GM21381 (cell line): ENCODE measurements at regions not wholly inside any gene's neighbourhood (a gene's known extent, or its start where the extent isn't known, plus 50 kb on each side); places are given as distances from the start of the nearest gene placed in this dataset.

ENCODE experiments used
- ATAC-seq: cut with Tn5 transposase; IDR thresholded peaks from one replicate; pipeline ENCODE4 v1.9.1; 2021; ENCODE audit warnings: mild to moderate bottlenecking, moderate library complexity; ENCODE audit not compliant: unreplicated experiment

GRCh38 chr6:164412566-164412965 lies 896.8 kb downstream of the C6orf118 start:
- ATAC-seq, result no peak

- ATAC-seq, result no peak
Measured at GRCh38 chr6:164410017-164410416, 899.4 kb downstream of the C6orf118 start.

- no peak for ATAC-seq
Measured at GRCh38 chr6:164409309-164410009, 899.9 kb downstream of the C6orf118 start.

- no peak for ATAC-seq
Measured at GRCh38 chr6:164408868-164409267, 900.5 kb downstream of the C6orf118 start.

DNA sequence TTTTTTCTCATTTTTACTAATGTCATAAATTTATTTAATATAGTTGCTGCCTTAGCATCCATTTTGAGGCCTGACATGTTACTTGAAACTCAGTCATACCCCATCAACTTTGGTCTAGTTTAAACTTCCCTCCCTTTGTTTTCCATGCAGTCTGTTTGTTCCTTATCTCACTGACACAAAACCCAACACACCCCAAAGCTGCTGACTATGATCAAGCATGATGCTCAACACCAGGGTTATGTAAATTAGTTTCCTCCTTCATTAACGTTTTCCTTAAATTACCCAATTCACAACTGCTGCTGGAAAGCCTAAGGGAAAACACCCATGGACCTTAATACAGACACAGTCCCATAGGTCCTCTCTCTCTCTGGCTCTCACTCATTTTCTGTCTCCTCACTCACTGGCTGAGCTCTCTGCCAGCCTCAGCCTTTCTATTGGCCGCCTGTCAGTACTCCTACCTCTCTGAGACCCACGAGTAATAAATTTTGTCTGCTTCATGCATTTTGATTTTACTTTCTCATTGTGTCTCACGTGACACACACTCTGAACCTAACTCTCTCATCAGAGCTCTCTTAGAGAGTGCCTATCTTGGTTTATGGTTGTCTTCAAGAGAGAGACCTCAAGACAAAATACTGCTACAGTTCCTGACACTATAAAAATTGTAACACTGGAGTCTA lies 904.5 kb downstream of the C6orf118 start:
- no peak for ATAC-seq

DNA sequence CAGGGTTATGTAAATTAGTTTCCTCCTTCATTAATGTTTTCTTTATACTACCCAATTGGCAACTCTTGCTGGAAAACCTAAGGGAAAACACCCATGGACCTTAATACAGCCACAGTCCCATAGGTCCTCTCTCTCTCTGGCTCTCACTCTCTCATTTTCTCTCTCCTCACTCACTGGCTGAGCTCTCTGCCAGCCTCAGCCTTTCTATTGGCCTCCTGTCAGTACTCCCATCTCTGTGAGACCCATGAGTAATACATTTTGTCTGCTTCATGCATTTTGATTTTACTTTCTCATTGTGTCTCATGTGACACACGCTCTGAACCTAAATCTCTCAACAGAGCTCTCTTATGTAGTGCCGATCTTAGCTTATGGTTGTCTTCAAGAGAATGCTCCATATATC lies 907.5 kb downstream of the C6orf118 start:
- no peak for ATAC-seq

- ATAC-seq, result no peak
Measured at GRCh38 chr6:164398647-164399046, 910.8 kb downstream of the C6orf118 start.

DNA sequence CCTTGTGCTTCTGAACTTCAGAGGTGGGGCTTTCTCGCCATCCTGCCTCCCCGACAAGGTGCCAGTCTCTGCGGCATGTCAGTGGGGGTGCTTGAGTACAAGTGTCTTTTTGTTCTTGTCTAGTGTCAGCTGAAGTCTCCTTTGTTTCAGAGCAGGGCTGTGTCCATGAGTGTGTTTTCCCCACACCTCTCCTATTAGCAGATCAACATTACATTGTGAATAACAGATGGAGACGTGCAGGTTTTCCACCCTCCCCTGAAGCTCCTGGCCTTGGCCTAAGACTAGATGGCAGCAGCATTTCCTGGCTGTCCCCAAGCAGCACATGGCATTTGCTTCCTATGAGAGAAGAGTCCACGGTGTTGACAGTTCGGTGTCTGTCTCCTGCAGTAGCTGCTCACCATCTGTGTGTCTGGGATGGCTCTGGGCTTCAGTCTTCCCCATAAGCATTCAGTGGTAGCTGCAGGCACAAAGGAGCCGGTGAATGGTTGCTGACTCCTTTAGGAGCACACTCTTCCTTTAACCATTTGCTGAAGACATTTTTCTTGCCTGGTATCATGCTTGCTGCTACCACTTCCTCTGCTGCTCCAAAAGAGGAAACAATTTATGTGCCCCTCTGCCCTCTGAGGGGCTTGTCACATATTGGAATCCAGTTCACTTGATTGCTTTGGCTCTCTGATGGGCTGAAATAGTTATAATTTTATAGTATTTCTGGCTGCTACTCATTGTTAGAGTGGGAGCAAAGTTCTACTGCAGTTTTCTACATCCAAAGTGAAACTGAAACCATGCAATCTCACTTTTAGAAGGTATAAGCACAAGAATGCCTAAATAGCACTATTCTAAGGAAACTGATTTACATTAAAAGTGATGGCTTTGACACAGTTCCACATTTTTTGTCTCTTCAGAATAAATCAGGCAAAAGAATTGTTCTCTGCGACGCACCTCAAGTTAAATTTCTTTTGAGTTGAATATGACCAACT lies 913.0 kb downstream of the C6orf118 start:
- no peak for ATAC-seq

DNA sequence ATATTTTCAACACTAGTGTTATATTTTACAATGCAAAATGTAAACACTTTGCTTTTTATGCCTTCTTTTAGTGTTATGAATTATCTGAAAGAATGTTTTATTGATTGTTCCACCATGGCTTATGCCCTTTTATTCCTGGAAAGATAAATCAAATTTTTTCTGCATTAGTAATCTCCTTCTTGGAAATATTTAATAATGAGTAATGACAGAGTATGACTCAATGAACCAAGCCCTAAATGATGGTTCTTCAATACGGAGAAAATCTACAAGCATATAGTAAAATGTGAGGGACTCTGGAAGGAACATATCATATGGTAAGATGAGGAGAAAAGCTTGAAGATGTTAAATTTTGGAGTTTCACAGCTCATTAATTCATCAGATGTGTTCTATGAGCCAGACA lies 929.6 kb downstream of the C6orf118 start:
- ATAC-seq, result no peak

- no peak for ATAC-seq
Measured at GRCh38 chr6:164378330-164378729, 931.1 kb downstream of the C6orf118 start.

GRCh38 chr6:164377348-164377918 lies 932.0 kb downstream of the C6orf118 start:
- ATAC-seq, result no peak

- no peak for ATAC-seq
Measured at GRCh38 chr6:164370773-164371172, 938.6 kb downstream of the C6orf118 start.

GRCh38 chr6:164359441-164359840 lies 944.9 kb downstream of the QKI start:
- ATAC-seq, result no peak

DNA sequence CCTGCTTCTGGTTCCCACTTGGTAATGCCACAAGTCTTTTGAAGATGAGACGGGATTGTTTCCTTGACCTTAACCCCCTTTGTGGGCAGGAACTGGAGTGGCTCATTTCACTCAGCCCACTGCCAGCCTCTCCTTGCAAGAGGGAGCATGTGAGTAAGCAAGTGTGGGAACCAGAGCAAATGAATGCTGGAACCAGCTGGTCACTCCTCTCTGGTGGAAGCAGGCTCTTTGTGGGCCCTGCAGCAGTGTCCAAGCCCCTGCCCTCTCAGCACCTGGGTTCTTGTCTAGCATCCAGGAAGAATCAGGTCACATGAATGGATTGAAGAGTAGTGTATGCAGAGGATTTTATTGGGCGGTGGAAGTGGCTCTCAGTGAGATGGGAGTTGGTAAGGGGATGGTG lies 944.5 kb downstream of the QKI start:
- ATAC-seq, result no peak

- ATAC-seq, result no peak
Measured at GRCh38 chr6:164356814-164357213, 942.3 kb downstream of the QKI start.

DNA sequence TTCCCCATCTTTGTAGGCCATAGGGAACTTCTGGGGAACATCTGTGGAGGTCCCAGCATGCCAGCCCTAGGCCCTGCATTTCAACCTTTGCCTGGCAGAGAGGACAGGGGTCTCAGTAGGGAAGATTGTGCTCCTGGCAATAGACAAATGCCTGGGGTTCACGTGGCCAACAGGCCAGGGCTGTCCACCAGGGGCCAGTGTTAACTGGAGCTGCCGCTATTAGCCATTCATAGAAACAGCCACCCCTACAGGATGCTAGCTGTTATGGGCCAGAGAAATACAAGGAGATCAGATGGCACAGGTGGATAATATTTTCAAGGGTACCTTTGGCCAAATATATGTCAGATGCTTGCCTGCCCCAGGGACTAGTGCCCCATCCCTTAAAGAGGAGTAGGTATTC lies 932.9 kb downstream of the QKI start:
- no peak for ATAC-seq

- no peak for ATAC-seq
Measured at GRCh38 chr6:164346631-164347030, 932.1 kb downstream of the QKI start.

- no peak for ATAC-seq
Measured at GRCh38 chr6:164345806-164346496, 931.4 kb downstream of the QKI start.

GRCh38 chr6:164345327-164345726 lies 930.8 kb downstream of the QKI start:
- no peak for ATAC-seq

DNA sequence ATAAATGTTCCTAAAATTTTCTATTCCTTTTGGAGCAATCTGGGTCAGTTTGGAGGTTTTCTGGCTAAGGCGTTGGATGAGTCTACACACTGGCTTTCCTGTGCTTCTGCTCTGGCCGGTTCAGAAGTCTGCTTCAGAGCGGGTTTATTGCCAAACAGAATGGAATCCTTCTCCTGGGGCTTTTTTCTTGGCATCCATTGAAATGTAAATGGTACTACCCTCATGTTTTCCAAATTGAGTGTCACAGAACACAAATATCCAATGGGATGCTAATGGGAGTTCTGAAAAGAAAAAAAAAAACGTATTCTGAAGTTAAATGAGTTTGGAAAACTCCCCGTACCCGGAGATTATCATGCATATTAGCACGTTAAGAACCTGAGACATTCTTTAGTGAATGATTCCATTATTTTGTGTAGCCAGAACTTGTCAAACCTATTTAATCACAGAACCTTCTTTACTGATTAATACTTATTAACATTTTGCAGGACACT lies 930.3 kb downstream of the QKI start:
- ATAC-seq, result no peak
